HG03039 (cell line): ENCODE measurements at regions not wholly inside any gene's neighbourhood (a gene's known extent, or its start where the extent isn't known, plus 50 kb on each side); places are given as distances from the start of the nearest gene placed in this dataset.

Experiments
- ATAC-seq: cut with Tn5 transposase; IDR thresholded peaks from one replicate; pipeline ENCODE4 v1.9.1; 2021; ENCODE audit warnings: mild to moderate bottlenecking, moderate library complexity; ENCODE audit not compliant: unreplicated experiment

- no peak for ATAC-seq
These were observed 215.3 kb upstream of the SOX9 start for GRCh38 chr17:71905376-71906031.

- ATAC-seq: no peak
These were observed 211.7 kb upstream of the SOX9 start for GRCh38 chr17:71909155-71909554.

- no peak for ATAC-seq
These were observed 210.8 kb upstream of the SOX9 start for GRCh38 chr17:71910002-71910401.

- no peak for ATAC-seq
These were observed 206.8 kb upstream of the SOX9 start for GRCh38 chr17:71914042-71914441.

- no peak for ATAC-seq
These were observed 206.0 kb upstream of the SOX9 start for GRCh38 chr17:71914812-71915211.

GRCh38 chr17:71917715-71918114 lies 203.1 kb upstream of the SOX9 start:
- ATAC-seq: no peak

- ATAC-seq: no peak
These were observed 201.6 kb upstream of the SOX9 start for GRCh38 chr17:71919186-71919585.

GRCh38 chr17:71919896-71920295 lies 200.9 kb upstream of the SOX9 start:
- no peak for ATAC-seq

- no peak for ATAC-seq
These were observed 199.0 kb upstream of the SOX9 start for GRCh38 chr17:71921796-71922195.

GRCh38 chr17:71922439-71922838 lies 198.4 kb upstream of the SOX9 start:
- no peak for ATAC-seq

- ATAC-seq: no peak
These were observed 193.9 kb upstream of the SOX9 start for GRCh38 chr17:71926746-71927398.

- no peak for ATAC-seq
These were observed 187.5 kb upstream of the SOX9 start for GRCh38 chr17:71933306-71933705.

GRCh38 chr17:71934520-71934919 lies 186.3 kb upstream of the SOX9 start:
- no peak for ATAC-seq

GRCh38 chr17:71935341-71935740 lies 185.5 kb upstream of the SOX9 start:
- ATAC-seq: no peak

- no peak for ATAC-seq
These were observed 183.8 kb upstream of the SOX9 start for GRCh38 chr17:71936977-71937376.

GRCh38 chr17:71937914-71938313 lies 182.9 kb upstream of the SOX9 start:
- ATAC-seq: no peak

GRCh38 chr17:71938340-71939010 lies 182.3 kb upstream of the SOX9 start:
- no peak for ATAC-seq

- no peak for ATAC-seq
These were observed 178.9 kb upstream of the SOX9 start for GRCh38 chr17:71941920-71942319.

GRCh38 chr17:71942626-71943025 lies 178.2 kb upstream of the SOX9 start:
- ATAC-seq: no peak

GRCh38 chr17:71948703-71949422 lies 172.0 kb upstream of the SOX9 start:
- ATAC-seq: no peak

- no peak for ATAC-seq
These were observed 161.7 kb upstream of the SOX9 start for GRCh38 chr17:71959154-71959553.

- no peak for ATAC-seq
These were observed 157.5 kb upstream of the SOX9 start for GRCh38 chr17:71963351-71963750.
